ENCODE measurements at regions not wholly inside any gene's neighbourhood (a gene's known extent, or its start where the extent isn't known, plus 50 kb on each side); places are given as distances from the start of the nearest gene placed in this dataset.

DNA sequence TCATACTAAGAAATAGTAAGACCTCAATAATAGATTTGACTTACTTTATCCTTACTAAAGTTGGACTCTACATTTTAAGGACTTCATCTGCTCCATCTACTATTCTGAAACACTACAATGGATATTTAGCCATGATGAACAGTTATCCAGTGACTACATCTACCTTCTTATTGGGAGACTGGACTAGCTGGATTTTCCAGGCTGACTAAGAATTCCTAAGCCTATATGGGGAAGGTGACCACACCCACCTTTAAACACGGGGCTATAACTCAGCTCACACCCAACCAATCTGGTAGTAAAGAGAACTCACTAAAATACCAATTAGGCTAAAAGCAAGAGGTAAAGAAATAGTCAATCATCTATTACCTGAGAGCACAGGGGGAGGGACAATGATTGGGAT, 1438.4 kb downstream of the TECRL start:
- TF ChIP-seq, protein P1, sequence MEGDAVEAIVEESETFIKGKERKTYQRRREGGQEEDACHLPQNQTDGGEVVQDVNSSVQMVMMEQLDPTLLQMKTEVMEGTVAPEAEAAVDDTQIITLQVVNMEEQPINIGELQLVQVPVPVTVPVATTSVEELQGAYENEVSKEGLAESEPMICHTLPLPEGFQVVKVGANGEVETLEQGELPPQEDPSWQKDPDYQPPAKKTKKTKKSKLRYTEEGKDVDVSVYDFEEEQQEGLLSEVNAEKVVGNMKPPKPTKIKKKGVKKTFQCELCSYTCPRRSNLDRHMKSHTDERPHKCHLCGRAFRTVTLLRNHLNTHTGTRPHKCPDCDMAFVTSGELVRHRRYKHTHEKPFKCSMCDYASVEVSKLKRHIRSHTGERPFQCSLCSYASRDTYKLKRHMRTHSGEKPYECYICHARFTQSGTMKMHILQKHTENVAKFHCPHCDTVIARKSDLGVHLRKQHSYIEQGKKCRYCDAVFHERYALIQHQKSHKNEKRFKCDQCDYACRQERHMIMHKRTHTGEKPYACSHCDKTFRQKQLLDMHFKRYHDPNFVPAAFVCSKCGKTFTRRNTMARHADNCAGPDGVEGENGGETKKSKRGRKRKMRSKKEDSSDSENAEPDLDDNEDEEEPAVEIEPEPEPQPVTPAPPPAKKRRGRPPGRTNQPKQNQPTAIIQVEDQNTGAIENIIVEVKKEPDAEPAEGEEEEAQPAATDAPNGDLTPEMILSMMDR (IDR thresholded peaks at IDR 0.05) = no peak
- TF ChIP-seq EP300 (IDR thresholded peaks at IDR 0.05) (no peak), POLR2A (IDR thresholded peaks at IDR 0.05) (no peak)

All from ovary (tissue), 3 donors.